Progenitor cell of endocrine pancreas (in vitro differentiated cells): ENCODE measurements at regions not wholly inside any gene's neighbourhood (a gene's known extent, or its start where the extent isn't known, plus 50 kb on each side); places are given as distances from the start of the nearest gene placed in this dataset.

Experiments
- DNase-seq: peaks from one replicate; pipeline ENCODE4 v3.0.0; 2021; ENCODE audit warnings: low spot score; ENCODE audit not compliant: unreplicated experiment
- H3K27ac Mint-ChIP-seq: 2 replicates; pipeline ENCODE4 v1.8.0; 2021; ENCODE audit warnings: mild to moderate bottlenecking, moderate library complexity, mixed read lengths
- H3K27me3 Mint-ChIP-seq: 2 replicates; pipeline ENCODE4 v1.8.0; 2021; ENCODE audit warnings: mixed read lengths
- H3K36me3 Mint-ChIP-seq: 2 replicates; pipeline ENCODE4 v1.8.0; 2022; ENCODE audit warnings: mixed read lengths; ENCODE audit not compliant: insufficient read depth
- H3K4me1 Mint-ChIP-seq: 2 replicates; pipeline ENCODE4 v1.8.0; 2021; ENCODE audit warnings: low read depth, mixed read lengths
- H3K4me3 Mint-ChIP-seq: 2 replicates; pipeline ENCODE4 v1.8.0; 2021; ENCODE audit warnings: low read depth, mild to moderate bottlenecking, moderate library complexity, mixed read lengths
- H3K9me3 Mint-ChIP-seq: 2 replicates; pipeline ENCODE4 v1.8.0; 2021; ENCODE audit warnings: low read depth, mixed read lengths
- TF ChIP-seq, protein P1 (sequence below): fragments of 200-600 bp; sonication (generic); IDR thresholded peaks from one replicate; pipeline ENCODE4 v1.5.0; 2021; ENCODE audit warnings: antibody characterized with exemption, mild to moderate bottlenecking; ENCODE audit not compliant: unreplicated experiment

GRCh38 chr2:20542269-20542668 lies 95.4 kb downstream of the RHOB start:
- Mint-ChIP-seq H3K27ac (peak overlapping the region; percentile 56), H3K27me3 (peaks cover 19% of the 10 kb centered on the region), H3K4me1 (peaks cover 10% of the 10 kb centered on the region), H3K36me3 (no peaks in the 10 kb centered on the region), H3K4me3 (no peak overlapping the region), H3K9me3 (no peaks in the 10 kb centered on the region)
- TF ChIP-seq, protein P1, sequence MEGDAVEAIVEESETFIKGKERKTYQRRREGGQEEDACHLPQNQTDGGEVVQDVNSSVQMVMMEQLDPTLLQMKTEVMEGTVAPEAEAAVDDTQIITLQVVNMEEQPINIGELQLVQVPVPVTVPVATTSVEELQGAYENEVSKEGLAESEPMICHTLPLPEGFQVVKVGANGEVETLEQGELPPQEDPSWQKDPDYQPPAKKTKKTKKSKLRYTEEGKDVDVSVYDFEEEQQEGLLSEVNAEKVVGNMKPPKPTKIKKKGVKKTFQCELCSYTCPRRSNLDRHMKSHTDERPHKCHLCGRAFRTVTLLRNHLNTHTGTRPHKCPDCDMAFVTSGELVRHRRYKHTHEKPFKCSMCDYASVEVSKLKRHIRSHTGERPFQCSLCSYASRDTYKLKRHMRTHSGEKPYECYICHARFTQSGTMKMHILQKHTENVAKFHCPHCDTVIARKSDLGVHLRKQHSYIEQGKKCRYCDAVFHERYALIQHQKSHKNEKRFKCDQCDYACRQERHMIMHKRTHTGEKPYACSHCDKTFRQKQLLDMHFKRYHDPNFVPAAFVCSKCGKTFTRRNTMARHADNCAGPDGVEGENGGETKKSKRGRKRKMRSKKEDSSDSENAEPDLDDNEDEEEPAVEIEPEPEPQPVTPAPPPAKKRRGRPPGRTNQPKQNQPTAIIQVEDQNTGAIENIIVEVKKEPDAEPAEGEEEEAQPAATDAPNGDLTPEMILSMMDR = no peak
- no peak for DNase-seq

DNA sequence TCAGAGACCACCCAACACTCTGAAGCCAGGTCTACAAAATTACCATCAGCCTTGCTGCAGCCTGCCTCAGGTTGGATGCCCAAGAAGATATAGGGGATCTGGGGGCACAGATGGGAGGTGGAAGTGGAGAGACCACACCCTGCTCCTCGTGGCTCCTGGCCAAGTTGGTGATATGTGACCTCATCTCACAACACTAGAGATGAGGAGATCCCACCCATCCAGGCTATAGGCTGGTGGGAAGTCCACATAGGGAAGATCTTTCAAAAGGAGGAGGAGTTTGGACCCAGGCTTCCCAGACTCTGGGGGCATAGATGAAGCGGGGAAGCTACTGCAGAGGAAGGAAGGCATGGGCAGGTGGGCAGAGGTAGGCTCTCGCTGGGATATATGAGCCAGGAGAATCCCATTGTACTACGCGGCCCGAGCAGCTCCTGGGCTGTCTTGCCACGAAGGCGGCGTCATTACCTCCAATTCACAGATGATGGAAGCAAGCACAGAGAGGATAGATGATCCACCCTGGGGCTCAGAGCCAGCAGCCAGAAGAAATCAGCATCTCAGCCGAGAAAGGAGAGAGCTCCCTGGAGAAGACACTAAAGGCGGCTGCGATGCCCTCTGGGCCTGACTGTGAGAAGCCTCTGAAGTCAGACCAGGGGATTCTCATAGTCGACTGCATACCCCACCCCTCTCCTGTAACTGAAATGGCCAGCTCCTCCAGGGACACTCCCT lies 96.0 kb downstream of the RHOB start:
- Mint-ChIP-seq H3K27me3 (peaks cover 19% of the 10 kb centered on the region), H3K4me3 (no peak overlapping the region), H3K4me1 (peaks cover 4% of the 10 kb centered on the region), H3K36me3 (no peaks in the 10 kb centered on the region), H3K27ac (peak overlapping the region; percentile 56), H3K9me3 (no peaks in the 10 kb centered on the region)
- DNase-seq = no peak
- TF ChIP-seq, protein P1 = no peak

DNA sequence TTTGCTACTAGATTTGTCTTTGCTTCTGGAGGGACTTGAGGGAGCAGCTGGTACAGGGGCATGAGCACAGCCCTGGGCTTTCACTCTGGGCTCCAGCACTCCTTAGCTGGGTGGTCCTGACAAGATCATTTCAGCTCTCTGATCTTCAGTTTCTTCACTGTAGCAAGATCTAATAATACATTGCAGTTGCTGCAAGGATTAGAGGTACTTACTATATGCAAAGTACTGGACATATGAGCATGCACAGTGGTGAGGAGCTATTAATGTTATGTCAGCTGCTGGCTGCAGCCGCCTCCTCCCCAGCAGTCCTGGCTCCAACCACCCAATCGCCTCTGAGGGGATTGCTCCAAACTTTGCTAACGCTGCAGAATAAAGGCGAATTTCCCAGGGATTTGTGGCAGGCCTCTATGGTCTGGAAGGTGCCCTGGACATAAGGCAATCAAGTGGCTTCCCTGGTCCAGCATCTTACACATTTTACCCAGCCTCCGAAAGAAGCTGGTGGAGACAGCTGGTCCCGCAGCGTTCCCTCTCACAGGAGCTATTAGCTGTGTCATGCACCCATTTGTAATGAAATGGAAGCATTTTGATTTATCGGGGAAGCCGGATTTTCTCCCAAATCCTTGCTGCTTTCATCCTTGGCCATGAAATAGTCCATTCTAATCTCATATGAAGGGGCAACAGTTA lies 96.7 kb downstream of the RHOB start:
- Mint-ChIP-seq H3K4me3 (no peak overlapping the region), H3K36me3 (no peaks in the 10 kb centered on the region), H3K27me3 (peaks cover 15% of the 10 kb centered on the region), H3K9me3 (no peaks in the 10 kb centered on the region), H3K4me1 (no peaks in the 10 kb centered on the region), H3K27ac (no peak overlapping the region)
- TF ChIP-seq, protein P1 = no peak
- no peak for DNase-seq

GRCh38 chr2:20544153-20544747 lies 97.4 kb downstream of the RHOB start:
- Mint-ChIP-seq H3K27ac (no peak overlapping the region), H3K4me1 (no peaks in the 10 kb centered on the region), H3K27me3 (peaks cover 15% of the 10 kb centered on the region), H3K4me3 (no peak overlapping the region), H3K36me3 (no peaks in the 10 kb centered on the region), H3K9me3 (no peaks in the 10 kb centered on the region)
- no peak for DNase-seq
- TF ChIP-seq, protein P1 = no peak

GRCh38 chr2:20549144-20549543 lies 101.8 kb downstream of the HS1BP3 start:
- no peak overlapping the region for H3K27ac Mint-ChIP-seq
- no peak for DNase-seq
- no peaks in the 10 kb centered on the region for H3K36me3 Mint-ChIP-seq
- no peak overlapping the region for H3K4me3 Mint-ChIP-seq
- H3K27me3 Mint-ChIP-seq = peaks cover 6% of the 10 kb centered on the region
- no peaks in the 10 kb centered on the region for H3K4me1 Mint-ChIP-seq
- TF ChIP-seq, protein P1 = no peak
- no peaks in the 10 kb centered on the region for H3K9me3 Mint-ChIP-seq
